ENCODE measurements at regions not wholly inside any gene's neighbourhood (a gene's known extent, or its start where the extent isn't known, plus 50 kb on each side); places are given as distances from the start of the nearest gene placed in this dataset.
"Not testable (repeated sequence)": the region's sequence is repeated elsewhere in the genome, so short reads cannot be mapped to it uniquely, and the experiment has no call there.

GRCh38 chr20:30824666-30825065 is 432.8 kb upstream of the DEFB115 start:
- TF ChIP-seq MAFK (IDR thresholded peaks at IDR 0.05; ENCODE audit: low read depth, low read length); POLR2A (IDR thresholded peaks at IDR 0.05; ENCODE audit: low read depth, low read length); SMC3 (IDR thresholded peaks at IDR 0.05; ENCODE audit: low read depth, low read length); RAD21 (IDR thresholded peaks at IDR 0.05; ENCODE audit: low read length); RFX5 (IDR thresholded peaks at IDR 0.05; ENCODE audit: low read depth, low read length); CHD1 (IDR thresholded peaks at IDR 0.05; ENCODE audit: low read depth, low read length); MXI1 (IDR thresholded peaks at IDR 0.05; ENCODE audit: borderline replicate concordance, low read depth, low read length); CEBPB (IDR thresholded peaks at IDR 0.05; ENCODE audit: low read depth, low read length); ELK1 (IDR thresholded peaks at IDR 0.05; ENCODE audit: borderline replicate concordance, low read depth, low read length); RCOR1 (IDR thresholded peaks at IDR 0.05; ENCODE audit: insufficient replicate concordance, low read length); FOS (IDR thresholded peaks at IDR 0.05; ENCODE audit: low read depth, low read length); MAZ (IDR thresholded peaks at IDR 0.05; ENCODE audit: borderline replicate concordance, low read depth, low read length): not testable (repeated sequence)
- TF ChIP-seq, protein P1, sequence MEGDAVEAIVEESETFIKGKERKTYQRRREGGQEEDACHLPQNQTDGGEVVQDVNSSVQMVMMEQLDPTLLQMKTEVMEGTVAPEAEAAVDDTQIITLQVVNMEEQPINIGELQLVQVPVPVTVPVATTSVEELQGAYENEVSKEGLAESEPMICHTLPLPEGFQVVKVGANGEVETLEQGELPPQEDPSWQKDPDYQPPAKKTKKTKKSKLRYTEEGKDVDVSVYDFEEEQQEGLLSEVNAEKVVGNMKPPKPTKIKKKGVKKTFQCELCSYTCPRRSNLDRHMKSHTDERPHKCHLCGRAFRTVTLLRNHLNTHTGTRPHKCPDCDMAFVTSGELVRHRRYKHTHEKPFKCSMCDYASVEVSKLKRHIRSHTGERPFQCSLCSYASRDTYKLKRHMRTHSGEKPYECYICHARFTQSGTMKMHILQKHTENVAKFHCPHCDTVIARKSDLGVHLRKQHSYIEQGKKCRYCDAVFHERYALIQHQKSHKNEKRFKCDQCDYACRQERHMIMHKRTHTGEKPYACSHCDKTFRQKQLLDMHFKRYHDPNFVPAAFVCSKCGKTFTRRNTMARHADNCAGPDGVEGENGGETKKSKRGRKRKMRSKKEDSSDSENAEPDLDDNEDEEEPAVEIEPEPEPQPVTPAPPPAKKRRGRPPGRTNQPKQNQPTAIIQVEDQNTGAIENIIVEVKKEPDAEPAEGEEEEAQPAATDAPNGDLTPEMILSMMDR (conservative IDR thresholded peaks at IDR 0.05; ENCODE audit: low read depth, low read length), result not testable (repeated sequence)
- TF ChIP-seq, protein P2, sequence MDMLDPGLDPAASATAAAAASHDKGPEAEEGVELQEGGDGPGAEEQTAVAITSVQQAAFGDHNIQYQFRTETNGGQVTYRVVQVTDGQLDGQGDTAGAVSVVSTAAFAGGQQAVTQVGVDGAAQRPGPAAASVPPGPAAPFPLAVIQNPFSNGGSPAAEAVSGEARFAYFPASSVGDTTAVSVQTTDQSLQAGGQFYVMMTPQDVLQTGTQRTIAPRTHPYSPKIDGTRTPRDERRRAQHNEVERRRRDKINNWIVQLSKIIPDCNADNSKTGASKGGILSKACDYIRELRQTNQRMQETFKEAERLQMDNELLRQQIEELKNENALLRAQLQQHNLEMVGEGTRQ (IDR thresholded peaks at IDR 0.05; ENCODE audit: low read depth, low read length), result not testable (repeated sequence)

All from IMR-90 (cell line).